HEK293 (cell line): ENCODE measurements at regions not wholly inside any gene's neighbourhood (a gene's known extent, or its start where the extent isn't known, plus 50 kb on each side); places are given as distances from the start of the nearest gene placed in this dataset.

Source experiments
- CTCF ChIA-PET: fragments of 350-600 bp; formaldehyde crosslinking; extraction: SDS; loops from one replicate; lab custom pipeline; 2021; ENCODE audit warnings: antibody characterized with exemption; lab: Yijun Ruan, JAX
- POLR2A ChIA-PET: fragments of 300-600 bp; formaldehyde crosslinking; extraction: SDS; loops from one replicate; lab custom pipeline; 2020; ENCODE audit warnings: antibody characterized with exemption, inconsistent platforms; lab: Yijun Ruan, JAX
- H3K27ac ChIP-seq: fragments of 200-500 bp; sonication (Bioruptor generic); 2 replicates; pipeline ENCODE4 v1.5.1; 2014; ENCODE audit warnings: low read depth, low read length, control low read depth, inconsistent platforms; ENCODE audit errors: extremely low read depth
- H3K36me3 ChIP-seq, 2 experiments: fragments of 200-500 bp in 1 of 2; sonication (Bioruptor generic) in 1 of 2; 1 replicate in 1 of 2; 2 replicates in 1 of 2; pipeline ENCODE4 v1.5.1; 2014 to 2017; ENCODE audit warnings: inconsistent platforms in 2 of 2, low read length in 2 of 2; ENCODE audit not compliant: control insufficient read depth in 2 of 2, insufficient read depth in 1 of 2
- H3K4me1 ChIP-seq: fragments of 200-500 bp; sonication (Bioruptor generic); 2 replicates; pipeline ENCODE4 v1.5.1; 2014; ENCODE audit warnings: mild to moderate bottlenecking, low read length, inconsistent platforms; ENCODE audit not compliant: control insufficient read depth, insufficient read depth
- H3K4me3 ChIP-seq: 2 replicates; pipeline ENCODE4 v1.5.1; 2011; ENCODE audit warnings: low read depth, mild to moderate bottlenecking, control low read depth, low read length, moderate library complexity
- H3K9me3 ChIP-seq: fragments of 200-500 bp; sonication (Bioruptor generic); 2 replicates; pipeline ENCODE4 v1.5.1; 2014; ENCODE audit warnings: low read depth, low read length, inconsistent platforms; ENCODE audit not compliant: control insufficient read depth, insufficient read depth
- KLF1 ChIP-seq: fragments of 450-650 bp; formaldehyde crosslinking; IDR thresholded peaks from 2 replicates; pipeline ENCODE4 v1.5.1; 2016; ENCODE audit warnings: missing biosample characterization, missing genetic modification characterization
- PRDM1 ChIP-seq: fragments of 450-650 bp; formaldehyde crosslinking; IDR thresholded peaks from 2 replicates; pipeline ENCODE4; 2016; ENCODE audit warnings: missing biosample characterization, missing genetic modification characterization
- ZBTB21 ChIP-seq: fragments of 450-650 bp; formaldehyde crosslinking; IDR thresholded peaks from 2 replicates; pipeline ENCODE4 v1.5.1; 2017; ENCODE audit warnings: missing biosample characterization, missing genetic modification characterization
- ZEB2 ChIP-seq: fragments of 450-650 bp; formaldehyde crosslinking; IDR thresholded peaks from 2 replicates; pipeline ENCODE4 v1.5.1; 2016; ENCODE audit warnings: missing biosample characterization, missing genetic modification characterization
- ZFP69B ChIP-seq: fragments of 450-650 bp; formaldehyde crosslinking; IDR thresholded peaks from 2 replicates; pipeline ENCODE4 v1.5.1; 2016; ENCODE audit warnings: missing biosample characterization, missing genetic modification characterization
- ZNF121 ChIP-seq: fragments of 450-650 bp; formaldehyde crosslinking; IDR thresholded peaks from 2 replicates; pipeline ENCODE4 v1.5.1; 2016; ENCODE audit warnings: missing biosample characterization, missing genetic modification characterization
- ZNF157 ChIP-seq: fragments of 450-650 bp; formaldehyde crosslinking; IDR thresholded peaks from 2 replicates; pipeline ENCODE4 v1.5.1; 2016; ENCODE audit warnings: missing biosample characterization, missing genetic modification characterization
- ZNF843 ChIP-seq: fragments of 450-650 bp; formaldehyde crosslinking; IDR thresholded peaks from 2 replicates; pipeline ENCODE4 v1.5.1; 2016; ENCODE audit warnings: missing biosample characterization, missing genetic modification characterization
- TF ChIP-seq, protein P1 (sequence below): fragments of 450-650 bp; formaldehyde crosslinking; IDR thresholded peaks from 2 replicates; pipeline ENCODE4 v1.5.1; 2016; ENCODE audit warnings: missing biosample characterization, missing genetic modification characterization
- TF ChIP-seq, protein P2 (sequence below): fragments of 450-650 bp; formaldehyde crosslinking; IDR thresholded peaks from 2 replicates; pipeline ENCODE4 v1.5.1; 2016; ENCODE audit warnings: missing biosample characterization, missing genetic modification characterization, borderline replicate concordance
- TF ChIP-seq, protein P3 (sequence below): fragments of 450-650 bp; IDR thresholded peaks from 2 replicates; pipeline ENCODE4 v1.5.1; 2018; ENCODE audit warnings: missing biosample characterization, missing genetic modification characterization
- TF ChIP-seq, protein P4 (sequence below): fragments of 450-650 bp; formaldehyde crosslinking; IDR thresholded peaks from 2 replicates; pipeline ENCODE4 v1.5.1; 2017; ENCODE audit warnings: missing biosample characterization, missing genetic modification characterization
- TF ChIP-seq, protein P5 (sequence below): fragments of 450-650 bp; formaldehyde crosslinking; IDR thresholded peaks from 2 replicates; pipeline ENCODE4 v1.5.1; 2016; ENCODE audit warnings: missing biosample characterization, missing genetic modification characterization
- TF ChIP-seq, protein P6 (sequence below): fragments of 450-650 bp; formaldehyde crosslinking; IDR thresholded peaks from 2 replicates; pipeline ENCODE4 v1.5.1; 2017; ENCODE audit warnings: missing biosample characterization, missing genetic modification characterization
- TF ChIP-seq, protein P7 (sequence below): fragments of 450-650 bp; formaldehyde crosslinking; IDR thresholded peaks from 2 replicates; pipeline ENCODE4 v1.5.1; 2016; ENCODE audit warnings: missing biosample characterization, missing genetic modification characterization, low read depth
- TF ChIP-seq, protein P8 (sequence below): fragments of 450-650 bp; formaldehyde crosslinking; IDR thresholded peaks from 2 replicates; pipeline ENCODE4 v1.5.1; 2016; ENCODE audit warnings: missing biosample characterization, missing genetic modification characterization, borderline replicate concordance

DNA sequence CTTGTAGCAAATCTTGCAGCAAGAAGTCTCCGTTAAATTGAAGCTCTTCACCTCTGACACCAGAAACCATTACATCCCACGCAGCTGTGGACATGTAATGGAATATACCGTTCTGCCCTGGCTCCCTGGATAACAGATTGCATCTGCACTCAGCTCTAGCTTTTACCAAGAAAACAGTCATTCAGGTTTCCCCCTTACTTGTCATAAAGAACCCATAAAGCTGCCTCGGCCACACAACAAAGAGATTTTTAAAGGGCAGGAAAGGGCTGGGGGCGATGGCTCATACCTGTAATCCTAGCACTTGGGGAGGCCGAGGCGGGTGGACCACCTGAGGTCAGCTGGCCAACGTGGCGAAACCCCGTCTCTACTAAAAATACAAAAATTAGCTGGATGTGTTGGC lies 127.6 kb upstream of the RFC3 start (continued):
- TF ChIP-seq, protein P1, sequence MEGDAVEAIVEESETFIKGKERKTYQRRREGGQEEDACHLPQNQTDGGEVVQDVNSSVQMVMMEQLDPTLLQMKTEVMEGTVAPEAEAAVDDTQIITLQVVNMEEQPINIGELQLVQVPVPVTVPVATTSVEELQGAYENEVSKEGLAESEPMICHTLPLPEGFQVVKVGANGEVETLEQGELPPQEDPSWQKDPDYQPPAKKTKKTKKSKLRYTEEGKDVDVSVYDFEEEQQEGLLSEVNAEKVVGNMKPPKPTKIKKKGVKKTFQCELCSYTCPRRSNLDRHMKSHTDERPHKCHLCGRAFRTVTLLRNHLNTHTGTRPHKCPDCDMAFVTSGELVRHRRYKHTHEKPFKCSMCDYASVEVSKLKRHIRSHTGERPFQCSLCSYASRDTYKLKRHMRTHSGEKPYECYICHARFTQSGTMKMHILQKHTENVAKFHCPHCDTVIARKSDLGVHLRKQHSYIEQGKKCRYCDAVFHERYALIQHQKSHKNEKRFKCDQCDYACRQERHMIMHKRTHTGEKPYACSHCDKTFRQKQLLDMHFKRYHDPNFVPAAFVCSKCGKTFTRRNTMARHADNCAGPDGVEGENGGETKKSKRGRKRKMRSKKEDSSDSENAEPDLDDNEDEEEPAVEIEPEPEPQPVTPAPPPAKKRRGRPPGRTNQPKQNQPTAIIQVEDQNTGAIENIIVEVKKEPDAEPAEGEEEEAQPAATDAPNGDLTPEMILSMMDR (tag by site-specific recombination) = no peak
- TF ChIP-seq KLF1 (tag by site-specific recombination) = no peak
- TF ChIP-seq, protein P2, sequence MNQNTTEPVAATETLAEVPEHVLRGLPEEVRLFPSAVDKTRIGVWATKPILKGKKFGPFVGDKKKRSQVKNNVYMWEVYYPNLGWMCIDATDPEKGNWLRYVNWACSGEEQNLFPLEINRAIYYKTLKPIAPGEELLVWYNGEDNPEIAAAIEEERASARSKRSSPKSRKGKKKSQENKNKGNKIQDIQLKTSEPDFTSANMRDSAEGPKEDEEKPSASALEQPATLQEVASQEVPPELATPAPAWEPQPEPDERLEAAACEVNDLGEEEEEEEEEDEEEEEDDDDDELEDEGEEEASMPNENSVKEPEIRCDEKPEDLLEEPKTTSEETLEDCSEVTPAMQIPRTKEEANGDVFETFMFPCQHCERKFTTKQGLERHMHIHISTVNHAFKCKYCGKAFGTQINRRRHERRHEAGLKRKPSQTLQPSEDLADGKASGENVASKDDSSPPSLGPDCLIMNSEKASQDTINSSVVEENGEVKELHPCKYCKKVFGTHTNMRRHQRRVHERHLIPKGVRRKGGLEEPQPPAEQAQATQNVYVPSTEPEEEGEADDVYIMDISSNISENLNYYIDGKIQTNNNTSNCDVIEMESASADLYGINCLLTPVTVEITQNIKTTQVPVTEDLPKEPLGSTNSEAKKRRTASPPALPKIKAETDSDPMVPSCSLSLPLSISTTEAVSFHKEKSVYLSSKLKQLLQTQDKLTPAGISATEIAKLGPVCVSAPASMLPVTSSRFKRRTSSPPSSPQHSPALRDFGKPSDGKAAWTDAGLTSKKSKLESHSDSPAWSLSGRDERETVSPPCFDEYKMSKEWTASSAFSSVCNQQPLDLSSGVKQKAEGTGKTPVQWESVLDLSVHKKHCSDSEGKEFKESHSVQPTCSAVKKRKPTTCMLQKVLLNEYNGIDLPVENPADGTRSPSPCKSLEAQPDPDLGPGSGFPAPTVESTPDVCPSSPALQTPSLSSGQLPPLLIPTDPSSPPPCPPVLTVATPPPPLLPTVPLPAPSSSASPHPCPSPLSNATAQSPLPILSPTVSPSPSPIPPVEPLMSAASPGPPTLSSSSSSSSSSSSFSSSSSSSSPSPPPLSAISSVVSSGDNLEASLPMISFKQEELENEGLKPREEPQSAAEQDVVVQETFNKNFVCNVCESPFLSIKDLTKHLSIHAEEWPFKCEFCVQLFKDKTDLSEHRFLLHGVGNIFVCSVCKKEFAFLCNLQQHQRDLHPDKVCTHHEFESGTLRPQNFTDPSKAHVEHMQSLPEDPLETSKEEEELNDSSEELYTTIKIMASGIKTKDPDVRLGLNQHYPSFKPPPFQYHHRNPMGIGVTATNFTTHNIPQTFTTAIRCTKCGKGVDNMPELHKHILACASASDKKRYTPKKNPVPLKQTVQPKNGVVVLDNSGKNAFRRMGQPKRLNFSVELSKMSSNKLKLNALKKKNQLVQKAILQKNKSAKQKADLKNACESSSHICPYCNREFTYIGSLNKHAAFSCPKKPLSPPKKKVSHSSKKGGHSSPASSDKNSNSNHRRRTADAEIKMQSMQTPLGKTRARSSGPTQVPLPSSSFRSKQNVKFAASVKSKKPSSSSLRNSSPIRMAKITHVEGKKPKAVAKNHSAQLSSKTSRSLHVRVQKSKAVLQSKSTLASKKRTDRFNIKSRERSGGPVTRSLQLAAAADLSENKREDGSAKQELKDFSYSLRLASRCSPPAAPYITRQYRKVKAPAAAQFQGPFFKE (tag by site-specific recombination) = no peak

DNA sequence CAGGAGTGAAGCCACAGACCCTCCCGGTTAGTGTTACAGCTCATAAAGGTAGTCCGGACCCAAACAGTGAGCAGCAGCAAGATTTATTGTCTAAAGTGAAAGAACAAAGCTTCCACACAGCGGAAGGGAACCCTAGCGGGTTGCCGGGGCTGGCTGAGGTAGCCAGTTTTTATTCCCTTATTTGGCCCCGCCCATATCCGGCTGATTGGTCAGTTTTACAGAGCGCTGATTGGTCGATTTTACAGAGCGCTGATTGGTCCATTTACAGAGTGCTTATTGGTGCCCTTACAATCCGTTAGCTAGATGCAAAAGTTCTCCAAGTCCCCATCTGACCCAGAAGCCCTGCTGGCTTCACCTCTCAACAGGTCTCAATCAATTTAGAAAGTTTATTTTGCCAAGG lies 126.0 kb upstream of the RFC3 start:
- H3K27ac ChIP-seq = no peak overlapping the region
- POLR2A ChIA-PET = no interaction called here
- no peaks in the 10 kb centered on the region for H3K36me3 ChIP-seq
- H3K4me1 ChIP-seq = no peaks in the 10 kb centered on the region
- TF ChIP-seq ZBTB21 (tag by site-specific recombination) = no peak
- no peak for TF ChIP-seq ZEB2 (tag by site-specific recombination)
- TF ChIP-seq, protein P3, sequence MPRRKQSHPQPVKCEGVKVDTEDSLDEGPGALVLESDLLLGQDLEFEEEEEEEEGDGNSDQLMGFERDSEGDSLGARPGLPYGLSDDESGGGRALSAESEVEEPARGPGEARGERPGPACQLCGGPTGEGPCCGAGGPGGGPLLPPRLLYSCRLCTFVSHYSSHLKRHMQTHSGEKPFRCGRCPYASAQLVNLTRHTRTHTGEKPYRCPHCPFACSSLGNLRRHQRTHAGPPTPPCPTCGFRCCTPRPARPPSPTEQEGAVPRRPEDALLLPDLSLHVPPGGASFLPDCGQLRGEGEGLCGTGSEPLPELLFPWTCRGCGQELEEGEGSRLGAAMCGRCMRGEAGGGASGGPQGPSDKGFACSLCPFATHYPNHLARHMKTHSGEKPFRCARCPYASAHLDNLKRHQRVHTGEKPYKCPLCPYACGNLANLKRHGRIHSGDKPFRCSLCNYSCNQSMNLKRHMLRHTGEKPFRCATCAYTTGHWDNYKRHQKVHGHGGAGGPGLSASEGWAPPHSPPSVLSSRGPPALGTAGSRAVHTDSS (tag by site-specific recombination) = no peak
- TF ChIP-seq, protein P4, sequence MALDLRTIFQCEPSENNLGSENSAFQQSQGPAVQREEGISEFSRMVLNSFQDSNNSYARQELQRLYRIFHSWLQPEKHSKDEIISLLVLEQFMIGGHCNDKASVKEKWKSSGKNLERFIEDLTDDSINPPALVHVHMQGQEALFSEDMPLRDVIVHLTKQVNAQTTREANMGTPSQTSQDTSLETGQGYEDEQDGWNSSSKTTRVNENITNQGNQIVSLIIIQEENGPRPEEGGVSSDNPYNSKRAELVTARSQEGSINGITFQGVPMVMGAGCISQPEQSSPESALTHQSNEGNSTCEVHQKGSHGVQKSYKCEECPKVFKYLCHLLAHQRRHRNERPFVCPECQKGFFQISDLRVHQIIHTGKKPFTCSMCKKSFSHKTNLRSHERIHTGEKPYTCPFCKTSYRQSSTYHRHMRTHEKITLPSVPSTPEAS (tag by site-specific recombination) = no peak
- TF ChIP-seq ZFP69B (tag by site-specific recombination) = no peak
- TF ChIP-seq, protein P5, sequence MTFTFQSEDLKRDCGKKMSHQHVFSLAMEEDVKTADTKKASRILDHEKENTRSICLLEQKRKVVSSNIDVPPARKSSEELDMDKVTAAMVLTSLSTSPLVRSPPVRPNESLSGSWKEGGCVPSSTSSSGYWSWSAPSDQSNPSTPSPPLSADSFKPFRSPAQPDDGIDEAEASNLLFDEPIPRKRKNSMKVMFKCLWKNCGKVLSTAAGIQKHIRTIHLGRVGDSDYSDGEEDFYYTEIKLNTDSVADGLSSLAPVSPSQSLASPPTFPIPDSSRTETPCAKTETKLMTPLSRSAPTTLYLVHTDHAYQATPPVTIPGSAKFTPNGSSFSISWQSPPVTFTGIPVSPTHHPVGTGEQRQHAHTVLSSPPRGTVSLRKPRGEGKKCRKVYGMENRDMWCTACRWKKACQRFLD = no peak
- TF ChIP-seq ZNF157 (tag by site-specific recombination) = no peak
- no peak for TF ChIP-seq PRDM1 (tag by site-specific recombination)
- TF ChIP-seq, protein P6, sequence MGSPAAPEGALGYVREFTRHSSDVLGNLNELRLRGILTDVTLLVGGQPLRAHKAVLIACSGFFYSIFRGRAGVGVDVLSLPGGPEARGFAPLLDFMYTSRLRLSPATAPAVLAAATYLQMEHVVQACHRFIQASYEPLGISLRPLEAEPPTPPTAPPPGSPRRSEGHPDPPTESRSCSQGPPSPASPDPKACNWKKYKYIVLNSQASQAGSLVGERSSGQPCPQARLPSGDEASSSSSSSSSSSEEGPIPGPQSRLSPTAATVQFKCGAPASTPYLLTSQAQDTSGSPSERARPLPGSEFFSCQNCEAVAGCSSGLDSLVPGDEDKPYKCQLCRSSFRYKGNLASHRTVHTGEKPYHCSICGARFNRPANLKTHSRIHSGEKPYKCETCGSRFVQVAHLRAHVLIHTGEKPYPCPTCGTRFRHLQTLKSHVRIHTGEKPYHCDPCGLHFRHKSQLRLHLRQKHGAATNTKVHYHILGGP (tag by site-specific recombination) = no peak
- no peak for TF ChIP-seq ZNF843
- TF ChIP-seq ZNF121 (tag by site-specific recombination) = no peak
- TF ChIP-seq, protein P7, sequence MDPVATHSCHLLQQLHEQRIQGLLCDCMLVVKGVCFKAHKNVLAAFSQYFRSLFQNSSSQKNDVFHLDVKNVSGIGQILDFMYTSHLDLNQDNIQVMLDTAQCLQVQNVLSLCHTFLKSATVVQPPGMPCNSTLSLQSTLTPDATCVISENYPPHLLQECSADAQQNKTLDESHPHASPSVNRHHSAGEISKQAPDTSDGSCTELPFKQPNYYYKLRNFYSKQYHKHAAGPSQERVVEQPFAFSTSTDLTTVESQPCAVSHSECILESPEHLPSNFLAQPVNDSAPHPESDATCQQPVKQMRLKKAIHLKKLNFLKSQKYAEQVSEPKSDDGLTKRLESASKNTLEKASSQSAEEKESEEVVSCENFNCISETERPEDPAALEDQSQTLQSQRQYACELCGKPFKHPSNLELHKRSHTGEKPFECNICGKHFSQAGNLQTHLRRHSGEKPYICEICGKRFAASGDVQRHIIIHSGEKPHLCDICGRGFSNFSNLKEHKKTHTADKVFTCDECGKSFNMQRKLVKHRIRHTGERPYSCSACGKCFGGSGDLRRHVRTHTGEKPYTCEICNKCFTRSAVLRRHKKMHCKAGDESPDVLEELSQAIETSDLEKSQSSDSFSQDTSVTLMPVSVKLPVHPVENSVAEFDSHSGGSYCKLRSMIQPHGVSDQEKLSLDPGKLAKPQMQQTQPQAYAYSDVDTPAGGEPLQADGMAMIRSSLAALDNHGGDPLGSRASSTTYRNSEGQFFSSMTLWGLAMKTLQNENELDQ (tag by site-specific recombination) = no peak
- TF ChIP-seq, protein P8, sequence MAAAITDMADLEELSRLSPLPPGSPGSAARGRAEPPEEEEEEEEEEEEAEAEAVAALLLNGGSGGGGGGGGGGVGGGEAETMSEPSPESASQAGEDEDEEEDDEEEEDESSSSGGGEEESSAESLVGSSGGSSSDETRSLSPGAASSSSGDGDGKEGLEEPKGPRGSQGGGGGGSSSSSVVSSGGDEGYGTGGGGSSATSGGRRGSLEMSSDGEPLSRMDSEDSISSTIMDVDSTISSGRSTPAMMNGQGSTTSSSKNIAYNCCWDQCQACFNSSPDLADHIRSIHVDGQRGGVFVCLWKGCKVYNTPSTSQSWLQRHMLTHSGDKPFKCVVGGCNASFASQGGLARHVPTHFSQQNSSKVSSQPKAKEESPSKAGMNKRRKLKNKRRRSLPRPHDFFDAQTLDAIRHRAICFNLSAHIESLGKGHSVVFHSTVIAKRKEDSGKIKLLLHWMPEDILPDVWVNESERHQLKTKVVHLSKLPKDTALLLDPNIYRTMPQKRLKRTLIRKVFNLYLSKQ = no peak
- H3K4me3 ChIP-seq = no peak overlapping the region
- CTCF ChIA-PET = no interaction called here
- no peaks in the 10 kb centered on the region for H3K9me3 ChIP-seq
